Loucy (cell line): ENCODE measurements at regions not wholly inside any gene's neighbourhood (a gene's known extent, or its start where the extent isn't known, plus 50 kb on each side); places are given as distances from the start of the nearest gene placed in this dataset.

Experiments
- CTCF ChIP-seq: fragments of 200-600 bp; sonication (generic); conservative IDR thresholded peaks from 2 replicates; pipeline ENCODE4 v1.5.1; 2014; ENCODE audit warnings: mild to moderate bottlenecking, antibody characterized with exemption, low read length
- EZH2phosphoT487 ChIP-seq: fragments of 200-600 bp; IDR thresholded peaks from 2 replicates; pipeline ENCODE4 v1.6.1; 2018; ENCODE audit warnings: antibody characterized with exemption, mild to moderate bottlenecking, moderate library complexity, borderline replicate concordance

- TF ChIP-seq CTCF (no peak), EZH2phosphoT487 (no peak)
These were observed 907.6 kb upstream of the SEL1L start for GRCh38 chr14:82441270-82441669.
